Ovary (tissue), 3 donors: ENCODE measurements at regions not wholly inside any gene's neighbourhood (a gene's known extent, or its start where the extent isn't known, plus 50 kb on each side); places are given as distances from the start of the nearest gene placed in this dataset.

Experiments used
- CTCF ChIP-seq, 3 donors: fragments of 450-650 bp in 2 of 3; fragments of 200-600 bp in 1 of 3; IDR thresholded peaks; one replicate each; pipeline versions ENCODE4 v1.5.1 to v1.8.0; 2016 to 2022; ENCODE audit warnings: antibody characterized with exemption in 3 of 3, mild to moderate bottlenecking in 1 of 3
- EP300 ChIP-seq: sonication (generic); formaldehyde crosslinking; IDR thresholded peaks from one replicate; pipeline ENCODE4 v1.6.1; 2017; ENCODE audit warnings: antibody characterized with exemption
- POLR2A ChIP-seq: fragments of 450-650 bp; IDR thresholded peaks from one replicate; pipeline ENCODE4 v1.6.1; 2017; ENCODE audit warnings: antibody characterized with exemption, mild to moderate bottlenecking, moderate library complexity
- donor health status: DM: no; HTN: no; CAD: no.

- TF ChIP-seq CTCF (IDR thresholded peaks at IDR 0.05) (no peak), EP300 (no peak), POLR2A (no peak)
These were observed 415.9 kb downstream of the EFNA5 start for GRCh38 chr5:107254902-107255234.
